ENCODE measurements at regions not wholly inside any gene's neighbourhood (a gene's known extent, or its start where the extent isn't known, plus 50 kb on each side); places are given as distances from the start of the nearest gene placed in this dataset.
"Not testable (repeated sequence)": the region's sequence is repeated elsewhere in the genome, so short reads cannot be mapped to it uniquely, and the experiment has no call there.

DNA sequence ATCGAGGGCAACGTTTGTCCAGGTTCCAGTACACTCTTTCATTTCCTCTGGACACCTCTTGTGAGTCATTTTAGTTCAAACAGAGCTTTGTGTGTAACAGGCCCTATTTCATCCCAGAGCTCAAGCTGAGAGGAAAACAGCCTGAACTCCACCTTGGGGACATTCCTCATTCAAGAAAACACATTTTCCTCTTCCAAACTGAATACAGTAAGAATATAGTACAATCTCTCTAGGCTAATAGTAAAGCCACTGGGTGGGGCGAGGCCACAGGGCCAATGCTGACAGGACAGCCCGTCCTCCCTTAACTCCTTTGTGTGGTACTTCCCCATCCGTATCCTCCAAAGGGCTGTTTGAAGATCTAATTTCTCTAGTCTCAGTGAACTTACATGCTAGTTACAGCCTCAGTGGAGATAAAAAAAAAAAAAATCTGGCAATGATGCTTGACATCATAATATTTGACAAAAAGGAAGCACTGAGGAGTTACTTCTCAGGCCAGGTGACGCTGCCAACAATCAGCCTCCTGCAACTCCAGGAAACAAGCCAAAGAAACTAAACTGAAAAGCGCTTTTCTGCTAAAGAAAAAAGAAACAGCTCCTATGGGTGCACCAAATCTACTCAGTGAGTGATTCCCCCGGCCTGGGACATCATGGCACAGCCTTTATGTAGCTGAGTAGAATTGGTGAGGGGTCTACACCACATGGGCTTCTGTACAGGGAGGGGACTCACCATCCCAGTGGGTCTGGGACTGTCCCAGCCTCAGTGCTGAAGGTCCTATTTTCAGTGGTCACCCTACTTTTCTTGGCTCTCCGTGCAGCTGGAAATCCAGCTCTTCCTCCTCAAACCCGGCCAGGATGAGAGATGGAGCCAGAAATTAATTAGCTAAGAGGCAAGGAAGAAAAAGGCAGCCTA lies 238.2 kb upstream of the NEBL start:
- TF ChIP-seq, protein P1, sequence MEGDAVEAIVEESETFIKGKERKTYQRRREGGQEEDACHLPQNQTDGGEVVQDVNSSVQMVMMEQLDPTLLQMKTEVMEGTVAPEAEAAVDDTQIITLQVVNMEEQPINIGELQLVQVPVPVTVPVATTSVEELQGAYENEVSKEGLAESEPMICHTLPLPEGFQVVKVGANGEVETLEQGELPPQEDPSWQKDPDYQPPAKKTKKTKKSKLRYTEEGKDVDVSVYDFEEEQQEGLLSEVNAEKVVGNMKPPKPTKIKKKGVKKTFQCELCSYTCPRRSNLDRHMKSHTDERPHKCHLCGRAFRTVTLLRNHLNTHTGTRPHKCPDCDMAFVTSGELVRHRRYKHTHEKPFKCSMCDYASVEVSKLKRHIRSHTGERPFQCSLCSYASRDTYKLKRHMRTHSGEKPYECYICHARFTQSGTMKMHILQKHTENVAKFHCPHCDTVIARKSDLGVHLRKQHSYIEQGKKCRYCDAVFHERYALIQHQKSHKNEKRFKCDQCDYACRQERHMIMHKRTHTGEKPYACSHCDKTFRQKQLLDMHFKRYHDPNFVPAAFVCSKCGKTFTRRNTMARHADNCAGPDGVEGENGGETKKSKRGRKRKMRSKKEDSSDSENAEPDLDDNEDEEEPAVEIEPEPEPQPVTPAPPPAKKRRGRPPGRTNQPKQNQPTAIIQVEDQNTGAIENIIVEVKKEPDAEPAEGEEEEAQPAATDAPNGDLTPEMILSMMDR (IDR thresholded peaks at IDR 0.05) = no peak
- no peak for TF ChIP-seq ZFX (IDR thresholded peaks at IDR 0.05; ENCODE audit: borderline replicate concordance)
- no peak overlapping the region for H3K27ac ChIP-seq

DNA sequence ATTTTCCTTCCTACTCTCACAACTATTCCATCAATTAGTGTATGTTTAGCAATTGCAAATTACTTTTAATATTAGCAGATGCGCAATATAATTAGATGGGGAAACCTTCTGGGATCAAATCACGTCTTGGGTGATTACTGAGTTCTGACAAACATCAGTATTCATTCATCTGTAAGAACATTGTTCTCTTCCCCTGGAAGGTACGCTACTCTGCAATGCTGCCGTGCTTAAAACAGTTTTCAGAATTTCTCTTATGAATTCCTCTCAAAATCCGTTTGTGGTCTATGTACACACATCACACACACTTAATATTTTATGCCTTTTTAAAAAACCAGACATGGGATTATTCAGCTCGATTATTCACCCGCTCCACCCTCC lies 237.5 kb upstream of the NEBL start:
- H3K27ac ChIP-seq = no peak overlapping the region
- TF ChIP-seq, protein P1 (IDR thresholded peaks at IDR 0.05) = no peak
- TF ChIP-seq ZFX (IDR thresholded peaks at IDR 0.05; ENCODE audit: borderline replicate concordance) = no peak

DNA sequence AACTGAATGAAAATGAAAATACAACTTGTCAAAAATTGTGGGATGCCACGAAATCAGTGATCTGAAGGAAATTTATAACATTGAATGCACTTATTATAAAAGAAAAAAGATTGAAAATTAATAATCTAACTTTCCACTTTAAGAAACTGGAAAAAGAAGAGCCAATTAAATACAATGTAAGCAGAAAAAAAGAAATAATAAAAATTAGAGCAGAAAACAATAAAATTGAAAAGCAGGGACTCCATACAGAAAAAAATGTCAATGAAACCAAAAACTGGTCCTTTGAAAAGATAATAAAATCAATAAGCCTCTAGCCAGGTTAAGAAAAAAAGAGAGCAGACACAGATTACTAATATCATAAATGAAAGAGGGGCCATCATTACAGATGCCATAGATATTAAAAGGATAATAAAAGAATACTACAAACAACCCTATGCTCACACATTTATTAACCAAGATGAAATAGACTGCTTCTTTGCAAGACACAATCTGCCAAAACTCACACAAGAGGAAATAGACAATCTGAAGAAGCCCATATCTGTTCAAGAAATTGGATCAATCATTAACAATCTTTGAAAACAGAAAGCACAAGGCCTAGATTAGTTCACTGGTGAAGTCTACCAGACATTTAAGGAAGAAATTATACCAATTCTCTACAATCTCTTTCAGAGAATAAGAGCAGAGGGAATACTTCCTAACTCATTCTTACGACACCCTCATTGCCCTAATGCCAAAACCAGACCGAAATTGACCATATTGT lies 233.8 kb upstream of the NEBL start:
- TF ChIP-seq, protein P1 (IDR thresholded peaks at IDR 0.05) = no peak
- no peak for TF ChIP-seq ZFX (IDR thresholded peaks at IDR 0.05; ENCODE audit: borderline replicate concordance)
- no peak overlapping the region for H3K27ac ChIP-seq

DNA sequence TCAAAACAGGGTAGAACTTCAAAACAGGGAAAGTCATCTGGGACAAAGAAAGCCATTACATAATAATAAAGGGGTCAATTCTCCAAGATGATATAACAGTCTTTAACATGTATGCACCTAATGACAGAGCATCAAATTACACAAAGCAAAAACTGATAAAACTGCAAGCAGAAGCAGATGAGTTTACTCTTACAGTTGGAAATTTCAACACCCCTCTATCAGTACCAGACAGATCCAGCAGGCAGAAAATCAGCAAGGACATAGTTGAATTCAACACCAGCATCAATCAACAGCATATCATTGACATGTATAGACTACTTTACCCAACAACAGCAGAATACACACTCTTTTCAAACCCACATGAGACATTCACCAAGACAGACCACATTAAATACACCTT lies 233.0 kb upstream of the NEBL start:
- no peak overlapping the region for H3K27ac ChIP-seq
- TF ChIP-seq, protein P1 (IDR thresholded peaks at IDR 0.05) = no peak
- TF ChIP-seq ZFX (IDR thresholded peaks at IDR 0.05; ENCODE audit: borderline replicate concordance) = no peak

DNA sequence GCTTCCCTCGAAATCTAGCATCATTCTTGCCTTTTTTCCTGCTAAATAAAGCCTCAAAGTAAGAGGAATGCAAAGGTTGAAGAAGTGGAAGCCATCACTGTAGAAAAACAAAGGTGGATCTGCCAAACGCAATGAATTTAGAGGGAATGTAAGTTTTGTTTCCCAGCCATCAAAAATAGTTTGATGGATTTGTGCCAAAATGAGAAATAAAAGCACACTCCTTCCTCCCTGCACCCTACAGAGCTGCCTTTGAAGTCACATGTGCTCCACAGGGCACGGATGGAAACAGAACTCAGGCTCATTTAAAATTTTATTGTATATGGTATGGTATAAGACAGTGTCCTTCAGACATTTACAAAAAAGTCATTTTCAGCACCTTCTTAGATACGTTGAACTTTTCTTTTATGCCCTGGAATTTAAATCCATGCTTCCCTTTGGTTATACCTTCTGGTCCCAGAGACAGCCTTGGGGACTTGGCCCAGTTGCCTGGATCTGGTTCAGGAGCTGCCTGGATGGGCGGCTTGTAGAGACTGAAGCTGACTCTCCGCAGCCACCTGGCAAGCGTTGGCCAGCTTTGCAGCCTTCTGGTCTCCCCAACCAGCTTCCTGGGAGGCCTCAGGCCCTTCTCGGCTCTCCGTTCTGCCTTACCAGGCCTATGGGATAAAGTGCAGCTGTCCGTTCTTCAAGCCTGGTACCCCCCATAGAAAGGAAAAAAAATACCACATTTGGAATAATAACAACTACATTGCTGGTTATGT lies 228.5 kb upstream of the NEBL start:
- H3K27ac ChIP-seq = no peak overlapping the region
- TF ChIP-seq ZFX (IDR thresholded peaks at IDR 0.05; ENCODE audit: borderline replicate concordance) = no peak
- TF ChIP-seq, protein P1 (IDR thresholded peaks at IDR 0.05) = no peak

DNA sequence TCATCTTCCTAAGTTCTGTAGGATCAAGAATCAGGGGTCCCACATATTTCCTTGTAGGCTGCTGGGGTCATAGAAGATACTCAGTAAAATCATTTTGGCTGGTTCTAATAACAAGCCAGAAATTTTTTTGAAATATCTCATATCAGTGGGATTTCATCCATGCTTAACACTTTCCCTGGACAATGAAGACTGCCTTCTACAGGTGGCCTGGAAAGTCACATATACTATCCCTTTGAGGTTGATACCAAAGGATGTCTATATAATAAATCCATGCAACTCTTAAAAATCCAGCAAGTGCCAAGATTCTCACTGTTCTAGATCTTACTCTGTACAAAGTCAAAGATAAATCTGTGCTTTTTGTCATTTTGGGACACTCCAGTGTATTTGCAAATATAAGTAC lies 225.8 kb upstream of the NEBL start:
- H3K27ac ChIP-seq = no peak overlapping the region
- TF ChIP-seq, protein P1 (IDR thresholded peaks at IDR 0.05) = no peak
- no peak for TF ChIP-seq ZFX (IDR thresholded peaks at IDR 0.05; ENCODE audit: borderline replicate concordance)

DNA sequence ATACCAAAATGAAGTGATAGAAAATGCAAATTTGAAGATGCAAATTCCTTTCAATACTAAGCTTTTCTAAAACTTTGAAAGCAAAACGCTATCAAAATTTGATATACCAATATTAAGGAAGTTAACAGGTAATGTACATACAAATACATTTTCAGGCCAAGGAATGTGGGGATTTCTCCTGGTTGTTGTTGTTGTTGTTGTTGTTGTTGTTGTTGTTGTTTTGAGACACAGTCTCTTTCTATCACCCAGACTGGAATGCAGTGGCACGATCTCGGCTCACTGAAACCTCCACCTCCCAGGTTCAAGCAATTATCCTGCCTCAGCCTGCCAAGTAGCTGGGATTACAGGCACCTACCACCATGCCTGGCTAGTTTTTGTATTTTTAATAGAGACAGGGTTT lies 224.7 kb upstream of the NEBL start:
- not testable (repeated sequence) for H3K27ac ChIP-seq
